RCC 7860 (cell line): ENCODE measurements at regions not wholly inside any gene's neighbourhood (a gene's known extent, or its start where the extent isn't known, plus 50 kb on each side); places are given as distances from the start of the nearest gene placed in this dataset.
A peak's percentile ranks its signal among the peaks of the same experiment; 100 is the strongest.
"Not testable (repeated sequence)": the region's sequence is repeated elsewhere in the genome, so short reads cannot be mapped to it uniquely, and the experiment has no call there.

Experiments used
- DNase-seq: peaks from one replicate; pipeline ENCODE4 v3.0.0-alpha.2; 2015; ENCODE audit warnings: low spot score
- FAIRE-seq: peaks from 2 replicates; lab custom pipeline; 2012; peaks lifted over from hg19 to GRCh38; lab: Jason Lieb, UNC

DNA sequence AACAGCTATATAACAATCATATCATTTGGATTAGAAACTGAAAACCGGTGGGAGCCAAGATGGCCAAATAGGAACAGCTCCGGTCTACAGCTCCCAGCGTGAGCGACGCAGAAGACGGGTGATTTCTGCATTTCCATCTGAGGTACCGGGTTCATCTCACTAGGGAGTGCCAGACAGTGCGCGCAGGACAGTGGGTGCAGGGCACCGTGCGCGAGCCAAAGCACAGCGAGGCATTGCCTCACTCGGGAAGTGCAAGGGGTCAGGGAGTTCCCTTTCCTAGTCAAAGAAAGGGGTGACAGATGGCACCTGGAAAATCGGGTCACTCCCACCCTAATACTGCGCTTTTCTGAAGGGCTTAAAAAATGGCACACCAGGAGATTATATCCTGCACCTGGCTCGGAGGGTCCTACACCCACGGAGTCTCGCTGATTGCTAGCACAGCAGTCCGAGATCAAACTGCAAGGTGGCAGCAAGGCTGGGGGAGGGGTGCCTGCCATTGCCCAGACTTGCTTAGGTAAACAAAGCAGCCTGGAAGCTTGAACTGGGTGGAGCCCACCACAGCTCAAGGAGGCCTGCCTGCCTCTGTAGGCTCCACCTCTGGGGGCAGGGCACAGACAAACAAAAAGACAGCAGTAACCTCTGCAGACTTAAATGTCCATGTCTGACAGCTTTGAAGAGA, 1041.5 kb downstream of the SLC6A15 start:
- not testable (repeated sequence) for DNase-seq, FAIRE-seq

- DNase-seq (no peak), FAIRE-seq (no peak)
These were observed 1046.1 kb downstream of the SLC6A15 start for GRCh38 chr12:83866477-83866876.

DNA sequence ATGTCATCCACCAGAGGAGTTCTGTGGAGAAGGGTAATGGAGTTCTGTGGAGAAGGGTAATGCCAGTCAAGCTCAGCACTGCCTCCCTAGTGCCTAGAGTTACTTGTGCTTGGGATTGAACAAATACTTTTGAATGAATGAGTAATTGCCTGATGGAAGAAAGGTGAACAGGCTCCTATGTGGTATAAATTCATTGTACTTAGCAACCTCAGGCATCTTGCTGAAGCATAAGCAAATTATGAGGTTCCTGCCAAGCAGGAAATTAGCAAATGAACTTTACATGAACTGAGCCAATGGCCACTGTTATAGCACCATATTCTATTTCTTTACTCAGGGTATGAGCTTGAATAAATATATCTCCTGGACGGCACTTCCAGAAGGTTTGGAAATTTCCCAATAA, 1047.2 kb downstream of the SLC6A15 start:
- FAIRE-seq: no peak
- no peak for DNase-seq

DNA sequence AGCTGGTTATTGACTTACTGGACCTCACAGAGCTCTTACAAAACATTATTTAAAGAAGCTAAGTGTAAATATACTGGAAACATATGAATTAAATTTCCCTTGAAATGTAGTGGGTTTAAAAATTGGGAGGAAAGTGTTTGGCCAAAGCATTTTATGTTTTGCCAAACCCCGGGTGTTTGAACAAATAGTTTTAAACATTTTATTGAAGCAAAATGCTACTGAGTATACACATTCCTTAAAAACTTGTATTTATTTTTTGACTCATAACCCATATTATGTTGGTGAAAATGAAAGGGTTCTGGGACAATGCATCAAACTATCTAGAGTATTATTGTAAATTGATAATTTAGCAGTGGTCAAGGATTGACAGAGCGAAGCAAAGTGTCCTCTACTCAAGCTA, 1048.5 kb downstream of the SLC6A15 start:
- no peak for FAIRE-seq

GRCh38 chr12:83859021-83859420, 1053.6 kb downstream of the SLC6A15 start:
- FAIRE-seq: no peak

More for the DNA sequence above, 1048.5 kb downstream of the SLC6A15 start:
- no peak for DNase-seq

GRCh38 chr12:83856803-83857202, 1055.8 kb downstream of the SLC6A15 start:
- DNase-seq (no peak), FAIRE-seq (no peak)

More at GRCh38 chr12:83859021-83859420, 1053.6 kb downstream of the SLC6A15 start:
- no peak for DNase-seq

DNA sequence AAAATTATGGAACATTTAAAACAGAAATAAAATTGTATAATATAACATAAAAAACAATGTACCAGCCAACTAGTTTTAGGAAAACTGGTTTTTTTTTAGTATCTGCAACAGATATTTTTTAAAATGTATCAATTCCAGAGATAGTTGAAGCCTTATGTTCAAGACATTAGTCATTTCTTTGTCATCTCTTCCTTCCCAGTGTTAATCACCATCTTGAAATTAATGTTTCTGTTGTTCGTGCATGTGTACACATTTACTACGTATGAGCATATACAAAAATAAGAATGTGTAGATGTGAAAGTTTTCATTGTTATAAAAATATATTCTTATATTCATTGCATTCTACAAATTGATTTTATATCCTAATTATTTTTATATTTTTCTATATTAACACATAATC, 1062.1 kb downstream of the SLC6A15 start:
- no peak for FAIRE-seq
- DNase-seq: no peak

DNA sequence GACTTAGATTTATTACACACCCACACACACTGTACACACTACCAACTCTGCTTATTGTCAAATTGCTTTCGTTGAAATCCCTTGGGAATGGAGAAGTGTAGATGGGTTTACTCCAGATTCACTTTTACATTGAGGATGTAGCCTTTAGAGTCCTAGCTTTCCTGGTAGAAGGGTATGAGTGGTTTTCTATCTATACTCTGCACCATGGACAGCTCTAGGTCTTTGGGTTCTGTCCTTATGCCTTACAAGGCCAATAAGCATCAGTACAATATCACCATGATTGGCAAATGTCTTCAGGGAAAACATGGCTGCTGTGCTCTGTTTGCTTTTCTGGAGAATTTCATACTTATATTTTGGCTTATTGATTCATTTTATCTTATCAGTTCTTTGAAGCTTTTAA, 1063.9 kb downstream of the SLC6A15 start:
- FAIRE-seq (no peak), DNase-seq (no peak)

GRCh38 chr12:83843541-83843940, 1069.1 kb downstream of the SLC6A15 start:
- DNase-seq: no peak
- no peak for FAIRE-seq

DNA sequence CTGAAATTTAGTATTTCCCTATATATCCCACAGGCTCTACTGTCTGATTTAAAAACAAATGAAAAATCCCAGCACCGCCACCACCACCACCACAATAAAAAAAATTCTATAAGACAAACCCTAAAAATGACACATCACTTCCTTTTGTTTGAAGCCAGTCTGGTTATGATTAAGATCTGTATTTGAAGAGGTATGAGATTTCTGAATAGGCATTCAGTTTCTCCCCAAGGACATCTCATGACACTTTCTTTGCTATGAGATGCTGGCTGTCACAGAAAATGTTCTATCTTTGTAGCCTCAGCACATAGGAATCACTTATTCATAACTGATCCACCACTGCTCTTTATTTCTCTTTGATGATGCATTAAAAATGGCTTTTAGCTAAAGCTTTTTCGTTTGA, 1071.0 kb downstream of the SLC6A15 start:
- FAIRE-seq: no peak
- no peak for DNase-seq

DNA sequence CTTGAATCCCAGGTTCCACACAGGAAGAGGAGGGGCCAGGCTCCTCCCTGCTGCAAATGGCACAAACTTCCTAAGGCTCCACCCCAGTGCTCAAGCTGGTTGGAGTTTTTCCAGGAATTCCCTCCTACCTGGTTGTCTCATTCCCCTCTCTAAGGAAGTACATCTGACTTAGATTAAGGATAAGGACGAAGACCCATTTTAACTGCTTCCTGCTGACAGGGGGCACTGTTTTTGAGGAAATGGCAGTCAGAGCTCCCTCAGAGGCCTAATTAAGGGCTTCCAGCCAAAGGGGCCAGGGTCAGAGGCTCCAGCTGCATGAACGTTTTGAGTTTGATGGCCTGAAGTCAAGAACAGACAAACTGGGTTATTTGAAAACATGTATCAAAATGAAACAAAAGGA, 1084.7 kb downstream of the SLC6A15 start:
- DNase-seq (no peak), FAIRE-seq (no peak)

GRCh38 chr12:83827193-83827592, 1085.4 kb downstream of the SLC6A15 start:
- FAIRE-seq (no peak), DNase-seq (no peak)

DNA sequence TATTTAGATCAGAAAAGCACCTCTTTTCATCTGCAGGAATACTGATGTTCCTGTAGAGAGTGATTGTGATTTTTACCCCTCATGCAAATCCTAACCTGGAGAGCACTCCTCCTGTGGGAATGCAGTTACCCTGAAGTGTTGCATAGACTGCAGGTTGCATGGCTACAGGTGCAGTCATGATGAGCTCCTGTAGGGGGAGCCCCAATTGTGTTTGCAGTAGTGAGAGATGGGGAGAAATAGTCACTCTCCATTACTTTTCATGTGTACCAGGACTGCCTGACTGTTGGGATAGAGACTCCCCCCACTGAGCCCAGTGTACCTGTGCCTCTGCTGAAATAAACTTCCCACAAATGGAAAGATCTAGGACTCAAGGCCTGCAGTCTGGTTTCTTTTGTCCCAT, 1086.5 kb downstream of the SLC6A15 start:
- DNase-seq: no peak
- FAIRE-seq: no peak

DNA sequence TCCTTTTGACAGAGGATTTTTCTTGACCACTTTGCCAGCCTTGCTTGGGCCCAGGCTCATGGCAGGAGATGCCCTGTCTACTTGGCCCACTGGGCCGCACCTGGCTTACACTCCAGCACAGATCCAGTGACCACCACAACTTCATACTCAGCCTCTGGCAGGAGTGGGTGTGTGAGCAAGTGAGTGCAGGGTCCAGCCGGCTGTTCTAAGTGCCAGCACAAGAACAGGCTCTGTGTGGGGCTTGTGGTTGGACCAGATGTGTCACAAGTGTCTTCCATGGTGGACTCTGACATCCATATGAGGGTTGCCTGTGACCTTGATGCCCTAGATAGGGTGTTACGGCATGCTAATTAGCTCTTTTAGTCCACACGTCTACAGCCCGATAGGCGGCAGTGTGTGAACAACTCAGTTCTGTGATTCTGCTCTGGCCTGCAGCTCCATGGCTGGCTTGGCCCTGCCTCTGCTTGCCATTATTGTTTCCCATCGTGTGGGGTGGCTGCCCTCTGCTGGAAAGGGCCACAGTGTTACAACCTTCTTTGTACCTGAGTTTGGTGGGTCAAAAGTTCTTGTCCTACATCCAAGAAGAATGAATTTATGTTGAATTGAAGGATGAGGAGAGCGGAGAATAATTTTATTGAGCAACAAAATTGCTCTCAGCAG, 1089.1 kb downstream of the SLC6A15 start:
- no peak for FAIRE-seq
- peak; percentile 48 for DNase-seq

DNA sequence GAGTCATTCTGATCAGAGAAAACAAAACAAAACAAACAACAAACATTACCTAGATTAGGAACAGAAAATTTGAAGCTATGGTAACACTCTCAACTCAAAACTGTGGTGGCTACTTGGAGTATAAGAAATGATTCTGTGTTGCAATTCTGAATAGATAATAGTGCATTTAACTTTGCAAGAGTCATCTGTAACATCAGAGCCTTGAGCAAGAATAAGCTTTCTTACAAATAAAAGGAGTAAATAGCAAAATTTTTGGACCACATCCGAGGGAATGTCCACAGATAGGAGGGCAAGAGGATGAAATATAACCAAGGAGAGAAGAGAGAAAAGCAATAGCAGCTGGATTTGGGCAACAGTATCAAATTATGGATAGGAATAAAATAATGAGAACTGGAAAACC, 1090.6 kb downstream of the SLC6A15 start:
- FAIRE-seq (no peak), DNase-seq (no peak)

DNA sequence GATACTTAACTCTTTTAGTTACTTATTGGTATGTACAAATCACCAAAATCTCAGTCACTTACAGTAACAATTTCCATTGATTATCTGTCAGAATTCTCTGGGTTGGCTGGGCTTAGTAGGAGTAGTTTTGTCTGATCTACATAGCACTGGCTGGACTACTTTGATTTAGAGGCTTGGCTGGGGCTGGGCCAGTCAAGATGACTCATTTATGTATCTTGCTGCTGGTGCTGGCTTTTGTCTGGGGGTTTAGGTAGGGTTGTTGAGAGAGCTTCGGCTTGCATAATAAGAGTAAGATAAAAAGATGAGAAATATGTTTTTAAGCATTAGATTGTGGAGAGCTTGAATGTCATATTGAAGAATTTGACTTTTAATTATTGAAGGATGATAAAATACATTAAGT, 1093.7 kb downstream of the SLC6A15 start:
- no peak for DNase-seq
- FAIRE-seq: no peak

GRCh38 chr12:83817730-83818129, 1094.9 kb downstream of the SLC6A15 start:
- DNase-seq: no peak
- no peak for FAIRE-seq

GRCh38 chr12:83808591-83808990, 1104.0 kb downstream of the SLC6A15 start:
- DNase-seq (no peak), FAIRE-seq (no peak)

DNA sequence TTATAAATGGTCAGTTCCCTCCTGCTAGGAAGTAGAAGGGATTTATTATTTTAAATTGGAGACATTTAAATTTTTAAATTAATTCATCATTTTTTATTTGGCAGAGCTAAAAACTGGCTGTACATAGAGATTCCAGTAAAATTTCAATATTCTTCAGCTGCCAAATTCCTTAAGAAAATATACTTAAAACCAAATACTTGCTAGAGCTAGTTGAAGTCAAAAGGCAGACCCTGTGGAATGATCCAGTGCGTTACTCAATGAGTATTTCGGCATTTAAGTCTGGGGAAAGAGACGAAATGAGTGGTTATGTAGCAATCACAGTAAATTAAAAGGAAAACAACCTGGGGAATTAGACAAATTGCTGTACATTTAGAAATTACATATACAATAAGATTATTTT, 1104.7 kb downstream of the SLC6A15 start:
- DNase-seq: no peak
- FAIRE-seq: no peak

DNA sequence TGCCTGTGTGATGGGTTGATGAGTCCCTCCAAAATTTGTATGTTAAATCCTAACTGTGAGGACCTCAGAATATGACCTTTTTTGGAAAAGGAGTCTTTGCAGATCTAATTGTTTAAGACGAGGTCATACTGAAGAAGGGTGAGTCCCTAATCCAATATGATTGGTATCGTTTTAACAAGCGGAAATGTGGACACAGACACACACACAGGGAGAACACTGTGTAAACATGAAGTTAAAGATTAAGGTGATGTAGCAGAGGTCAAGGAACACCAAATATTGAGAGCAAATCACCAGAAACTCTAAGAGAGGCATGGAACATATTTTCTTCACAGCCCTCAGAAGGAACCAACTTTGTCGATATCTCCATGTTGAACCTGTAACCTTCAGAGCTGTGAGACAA, 1106.7 kb downstream of the SLC6A15 start:
- FAIRE-seq (no peak), DNase-seq (no peak)

- FAIRE-seq (no peak), DNase-seq (no peak)
These were observed 1107.3 kb downstream of the SLC6A15 start for GRCh38 chr12:83805156-83805772.

DNA sequence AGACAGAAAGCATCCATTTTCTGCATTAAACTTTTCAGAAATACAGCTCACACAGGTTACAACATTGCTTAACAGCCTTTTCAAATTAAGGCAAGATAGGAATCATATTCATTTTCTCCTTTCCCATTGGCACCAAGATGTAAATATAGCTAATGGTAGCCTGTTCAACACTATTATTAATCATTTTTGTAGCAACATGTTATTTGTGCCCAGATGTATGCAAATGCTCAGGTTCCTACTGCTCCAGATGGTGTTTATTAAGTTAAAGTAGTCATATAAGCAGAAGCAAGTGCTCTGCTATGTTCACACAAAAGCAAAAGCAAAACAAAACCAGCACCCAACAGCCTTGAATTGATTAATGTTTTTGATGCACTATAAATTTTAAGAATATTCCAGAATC, 1110.6 kb downstream of the SLC6A15 start:
- no peak for DNase-seq

More for the DNA sequence above, 1110.6 kb downstream of the SLC6A15 start:
- no peak for FAIRE-seq
